ENCODE measurements at regions not wholly inside any gene's neighbourhood (a gene's known extent, or its start where the extent isn't known, plus 50 kb on each side); places are given as distances from the start of the nearest gene placed in this dataset.

DNA sequence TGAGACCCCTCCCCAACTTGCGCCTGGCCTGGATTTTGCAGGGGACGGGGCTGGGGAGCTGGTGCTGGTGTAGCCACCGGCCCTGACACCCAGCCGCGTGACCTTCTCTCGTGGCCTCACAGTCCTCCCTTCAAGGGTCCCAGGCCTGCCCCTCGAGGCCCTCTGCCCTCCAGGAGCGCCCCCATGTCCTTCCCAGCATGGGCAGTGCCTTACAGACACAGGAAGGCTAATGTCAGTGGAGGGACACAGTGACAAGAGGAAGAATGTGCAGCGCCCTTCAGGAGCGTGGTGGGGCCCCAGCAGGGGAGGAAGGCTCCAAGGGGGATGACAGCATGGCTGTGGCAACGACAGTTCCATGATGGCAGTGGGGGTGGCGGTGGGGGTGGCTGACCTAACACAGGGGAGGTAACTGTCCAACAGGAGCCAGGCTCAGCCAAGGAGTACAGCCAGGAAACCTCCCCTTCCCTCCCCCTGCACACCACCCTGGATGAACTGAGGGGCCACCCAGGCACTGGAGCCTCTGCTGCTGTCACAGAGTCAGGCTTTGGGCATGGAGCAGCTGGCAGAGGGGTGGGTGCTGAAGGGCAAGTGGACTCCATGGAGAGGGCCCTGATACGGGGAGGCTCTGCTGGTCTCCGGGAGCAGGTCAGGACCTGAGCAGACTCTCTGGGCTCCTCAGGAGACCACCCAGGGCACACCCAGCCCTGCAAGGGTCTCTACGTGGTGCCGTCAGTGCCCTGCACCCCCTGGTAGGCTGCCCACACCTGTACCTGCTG, 76.0 kb upstream of the RET start:
- no peak for DNase-seq (ENCODE audit: low read depth in 2 of 2)

DNA sequence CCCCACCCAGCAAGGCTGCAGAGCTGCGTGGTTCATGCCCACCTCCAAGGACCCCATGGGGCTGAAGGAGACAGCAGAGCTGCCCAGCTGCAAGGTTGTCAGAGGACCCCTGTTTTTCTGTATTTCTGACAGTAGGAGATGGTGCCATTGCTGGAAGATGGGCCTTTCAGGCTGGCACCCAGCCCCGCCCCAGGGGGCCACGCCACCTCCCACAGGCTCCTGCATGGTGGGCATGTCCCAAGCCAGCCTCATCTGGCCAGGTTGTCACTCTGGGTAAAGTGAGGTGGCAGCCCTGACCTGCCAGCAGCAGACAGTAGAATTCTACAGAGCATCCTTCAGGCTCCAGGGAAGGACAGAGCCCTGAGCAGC, 75.5 kb upstream of the RET start:
- DNase-seq (ENCODE audit: low read depth in 2 of 2): no peak

DNA sequence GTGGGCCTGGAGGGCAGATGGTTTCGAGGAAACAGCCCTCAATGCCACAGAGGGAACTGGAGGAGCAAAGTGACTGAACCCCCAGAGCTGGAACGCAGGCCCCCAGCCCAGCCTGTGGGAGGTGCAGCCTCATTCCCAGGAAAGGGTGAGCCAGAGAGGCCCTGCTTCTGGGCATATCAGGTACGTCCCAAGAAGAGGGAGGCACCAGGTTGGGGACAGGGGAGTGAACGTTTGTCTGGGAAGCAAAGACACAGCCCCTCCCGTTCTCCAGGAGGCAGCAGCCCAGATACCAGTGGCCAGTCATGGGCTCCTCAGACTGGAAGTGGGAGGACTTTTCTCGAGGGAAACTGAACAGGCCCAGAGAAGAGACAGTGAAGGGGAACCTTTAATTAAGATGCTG, 74.3 kb upstream of the RET start:
- DNase-seq (ENCODE audit: low read depth in 2 of 2): no peak

DNA sequence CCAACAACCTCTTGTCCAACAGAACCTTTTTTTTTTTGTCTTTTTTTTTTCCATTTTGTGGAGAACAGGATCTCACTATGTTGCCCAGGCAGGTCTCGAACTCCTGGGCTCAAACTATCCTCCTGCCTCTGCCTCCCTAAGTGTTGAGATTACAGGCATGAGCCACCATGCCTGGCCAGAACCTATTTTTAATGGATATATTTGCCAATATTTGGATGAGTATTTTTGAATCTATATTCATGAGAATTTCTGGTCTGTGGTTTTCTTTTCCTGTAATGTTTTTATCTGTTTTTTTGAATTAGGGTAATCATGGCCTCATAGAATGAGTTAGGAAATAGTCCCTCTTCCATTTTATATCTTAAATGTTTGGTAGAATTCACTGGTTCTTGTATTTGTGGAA, 70.4 kb upstream of the RET start:
- DNase-seq (ENCODE audit: low read depth in 2 of 2): no peak

DNA sequence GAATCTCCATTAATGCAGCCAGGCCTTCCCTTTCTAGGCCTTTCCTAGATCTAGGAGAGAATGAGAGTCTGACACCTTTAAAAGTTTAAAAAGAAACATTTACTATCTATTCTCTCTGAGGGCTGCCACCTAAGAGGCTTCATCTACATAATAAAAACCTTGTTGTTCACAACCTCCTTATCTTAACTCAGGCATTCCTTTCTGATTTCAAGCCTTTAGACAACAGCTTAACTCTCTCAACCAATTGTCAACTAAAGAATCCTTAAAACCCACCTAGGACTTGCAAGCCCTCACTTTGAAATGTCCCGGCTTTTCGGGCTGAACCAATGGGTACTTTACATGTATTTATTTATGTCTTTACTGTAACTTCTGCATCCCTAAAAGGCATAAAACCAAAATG, 64.3 kb upstream of the RET start:
- no peak for DNase-seq (ENCODE audit: low read depth in 2 of 2)

DNA sequence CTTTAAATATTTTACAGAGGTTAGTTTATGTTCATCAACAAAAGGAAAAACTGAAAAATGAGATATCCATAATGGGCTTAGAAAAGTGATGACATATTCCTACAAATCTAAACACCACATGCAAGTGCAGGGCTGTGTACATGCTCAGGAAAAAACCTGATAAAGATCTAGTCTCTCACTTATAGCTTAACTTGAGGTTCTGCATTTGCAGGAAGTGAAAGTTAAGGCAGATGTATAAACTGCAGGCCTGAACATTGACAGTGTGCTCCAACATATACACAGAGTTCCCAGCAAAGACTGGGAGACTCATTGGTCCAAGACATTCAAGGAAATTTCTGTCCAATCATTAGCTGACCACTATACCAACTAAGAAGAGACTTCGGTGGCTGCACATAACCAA, 63.8 kb upstream of the RET start:
- no peak for DNase-seq (ENCODE audit: low read depth in 2 of 2)

DNA sequence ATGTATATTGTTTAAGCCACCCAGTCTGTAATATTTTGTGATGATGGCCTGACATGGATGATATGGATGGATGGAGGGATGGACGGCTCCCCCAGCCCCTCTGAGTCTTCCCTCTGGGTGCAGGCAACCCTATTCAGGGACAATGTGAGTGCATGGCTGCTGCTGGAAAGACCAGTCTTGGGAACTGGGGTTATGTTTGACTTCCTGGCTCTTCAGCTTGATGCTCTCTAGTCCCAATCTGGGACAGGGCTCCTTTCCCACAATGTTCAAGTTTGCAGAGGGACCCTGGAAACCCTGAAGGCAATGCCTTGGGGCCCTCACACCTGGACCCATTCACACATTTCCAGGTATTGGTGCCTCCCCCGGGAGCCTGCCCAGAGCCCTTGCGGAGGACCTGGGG, 52.3 kb upstream of the RET start:
- no peak for DNase-seq (ENCODE audit: low read depth in 2 of 2)

DNA sequence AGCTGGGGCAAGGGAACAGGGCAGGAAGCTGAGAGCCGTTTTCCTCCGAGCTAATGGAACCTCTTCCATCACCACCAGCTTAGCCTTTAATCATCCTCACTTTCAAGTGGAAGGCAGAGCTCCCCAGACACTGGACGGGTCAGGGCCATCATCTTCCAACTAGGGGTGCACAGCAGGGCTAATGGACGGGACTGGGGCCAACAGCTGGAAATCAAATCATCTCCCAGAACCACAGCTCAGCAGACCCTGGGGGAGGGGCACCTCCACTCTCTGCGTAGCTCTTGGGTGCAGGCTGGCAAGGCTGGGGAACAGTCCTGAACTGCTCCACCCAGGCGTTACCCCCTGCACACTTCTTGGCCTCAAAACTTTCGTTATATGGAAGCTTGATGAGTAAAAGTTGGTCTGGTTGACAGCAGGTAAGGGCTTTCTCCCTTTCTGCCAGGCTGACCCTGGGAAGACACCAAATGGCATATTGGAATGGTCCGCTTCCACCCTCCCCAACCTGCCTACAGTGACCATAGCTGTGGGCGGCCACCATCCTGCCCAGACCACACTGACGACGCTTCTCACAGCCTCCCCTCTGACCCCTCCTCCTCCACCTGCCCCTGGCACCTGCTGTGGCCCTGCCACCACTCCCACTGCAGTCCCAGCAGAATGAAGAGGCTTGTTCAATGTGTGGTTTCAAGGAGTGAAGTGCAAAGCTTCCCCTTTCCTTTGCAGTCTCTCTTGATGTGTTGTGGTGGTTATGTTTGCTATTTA, 51.7 kb upstream of the RET start:
- DNase-seq (ENCODE audit: low read depth in 2 of 2): no peak

DNA sequence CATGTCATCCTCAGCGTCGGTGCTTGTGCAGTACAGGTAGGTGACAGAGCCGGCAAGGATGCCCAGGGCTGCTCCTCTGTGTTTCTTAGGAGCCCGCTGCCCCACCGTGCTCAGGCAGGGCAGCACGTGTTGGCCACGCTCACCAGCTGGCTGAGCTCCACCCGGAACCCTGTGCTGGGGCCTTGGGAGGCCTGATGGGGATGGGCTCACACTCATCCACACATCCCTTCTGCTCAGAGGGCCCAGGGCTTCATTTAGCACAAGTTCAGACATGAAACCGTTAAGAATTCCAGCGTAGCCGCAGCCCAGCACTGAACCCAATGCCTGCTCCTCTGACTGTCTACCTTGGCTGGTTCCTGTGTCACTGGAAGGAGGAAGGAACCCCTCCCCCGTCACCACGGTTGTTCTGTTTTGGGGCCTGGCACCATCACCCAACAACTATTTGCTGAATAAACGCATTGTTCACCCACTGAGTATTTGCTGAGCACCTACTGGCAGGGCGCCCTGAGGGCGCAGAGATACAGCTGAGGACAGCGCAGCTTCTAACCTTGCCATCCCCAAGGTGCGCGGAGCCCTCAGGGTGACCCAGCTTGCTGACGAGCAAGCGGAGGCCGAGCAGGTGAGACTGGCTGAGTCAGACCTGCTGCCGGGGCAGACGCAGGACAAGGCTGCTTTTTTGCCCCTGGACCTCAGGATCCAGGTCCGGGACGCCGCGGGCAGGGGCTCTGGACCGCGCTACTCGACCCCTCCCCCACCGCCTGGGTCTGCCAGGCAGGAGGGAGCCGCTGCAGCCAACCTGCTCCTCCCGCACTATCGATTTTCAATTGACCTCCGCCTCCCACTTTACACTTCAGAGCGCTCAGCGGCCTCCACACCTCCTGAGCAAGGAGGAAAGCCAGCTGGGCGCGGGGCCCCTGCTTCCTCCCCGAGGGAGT, 50.6 kb upstream of the RET start:
- no peak for DNase-seq (ENCODE audit: low read depth in 2 of 2)

Measured in stimulated activated CD8-positive, alpha-beta memory T cell treated with anti-CD3 and anti-CD28 coated beads, Interleukin-2, amount 100 ng/mL, for 1 hour (primary cell).